Lower leg skin (tissue), 3 donors: ENCODE measurements at regions not wholly inside any gene's neighbourhood (a gene's known extent, or its start where the extent isn't known, plus 50 kb on each side); places are given as distances from the start of the nearest gene placed in this dataset.

Experiments
- POLR2A ChIP-seq, 2 donors: fragments of 450-650 bp; IDR thresholded peaks; one replicate each; pipeline ENCODE4 v1.6.1; 2016 to 2017; ENCODE audit warnings: antibody characterized with exemption in 2 of 2, mild to moderate bottlenecking in 1 of 2, moderate library complexity in 1 of 2
- TF ChIP-seq, protein P1 (sequence below), 3 donors: fragments of 450-650 bp; IDR thresholded peaks; one replicate each; pipeline ENCODE4 v1.5.1; 2016; ENCODE audit warnings: antibody characterized with exemption in 3 of 3, mild to moderate bottlenecking in 3 of 3, moderate library complexity in 2 of 3

DNA sequence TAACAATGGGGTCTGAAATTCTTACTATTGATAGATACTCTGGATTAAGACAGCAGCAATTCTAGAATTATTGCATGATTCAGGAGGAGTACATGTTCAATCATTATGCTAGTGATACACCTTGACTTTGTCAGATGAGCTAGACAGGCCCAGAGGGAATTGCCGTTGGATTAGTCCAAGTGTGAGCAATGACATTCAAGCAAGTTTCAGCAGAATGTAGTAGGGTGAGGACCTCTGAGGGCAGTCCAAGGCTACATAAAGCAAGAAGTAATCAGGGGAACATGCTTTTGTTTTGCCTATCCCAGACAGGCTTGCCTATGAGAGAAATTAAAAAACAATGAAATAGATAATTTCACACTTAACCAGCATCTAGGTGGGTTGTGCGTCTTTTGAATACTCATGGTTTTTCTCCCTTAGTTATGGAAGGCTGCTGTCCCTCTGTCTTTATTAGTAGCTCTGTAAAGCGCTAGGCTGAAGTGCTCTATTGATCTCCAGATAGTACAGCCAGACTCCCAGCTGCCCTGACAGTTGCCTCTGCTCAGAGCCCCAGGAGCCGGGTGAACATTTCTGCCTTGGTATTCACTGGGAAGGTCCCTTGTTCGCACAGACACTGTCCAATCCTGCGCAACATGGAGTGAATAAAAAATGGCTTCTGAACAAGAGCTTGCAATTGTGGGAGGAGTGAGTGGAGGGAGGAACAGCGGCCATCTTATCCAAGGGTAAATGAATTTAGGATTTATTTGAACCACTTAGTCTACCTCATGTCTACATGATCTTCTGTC, 316.6 kb upstream of the ONECUT1 start:
- TF ChIP-seq, protein P1, sequence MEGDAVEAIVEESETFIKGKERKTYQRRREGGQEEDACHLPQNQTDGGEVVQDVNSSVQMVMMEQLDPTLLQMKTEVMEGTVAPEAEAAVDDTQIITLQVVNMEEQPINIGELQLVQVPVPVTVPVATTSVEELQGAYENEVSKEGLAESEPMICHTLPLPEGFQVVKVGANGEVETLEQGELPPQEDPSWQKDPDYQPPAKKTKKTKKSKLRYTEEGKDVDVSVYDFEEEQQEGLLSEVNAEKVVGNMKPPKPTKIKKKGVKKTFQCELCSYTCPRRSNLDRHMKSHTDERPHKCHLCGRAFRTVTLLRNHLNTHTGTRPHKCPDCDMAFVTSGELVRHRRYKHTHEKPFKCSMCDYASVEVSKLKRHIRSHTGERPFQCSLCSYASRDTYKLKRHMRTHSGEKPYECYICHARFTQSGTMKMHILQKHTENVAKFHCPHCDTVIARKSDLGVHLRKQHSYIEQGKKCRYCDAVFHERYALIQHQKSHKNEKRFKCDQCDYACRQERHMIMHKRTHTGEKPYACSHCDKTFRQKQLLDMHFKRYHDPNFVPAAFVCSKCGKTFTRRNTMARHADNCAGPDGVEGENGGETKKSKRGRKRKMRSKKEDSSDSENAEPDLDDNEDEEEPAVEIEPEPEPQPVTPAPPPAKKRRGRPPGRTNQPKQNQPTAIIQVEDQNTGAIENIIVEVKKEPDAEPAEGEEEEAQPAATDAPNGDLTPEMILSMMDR (IDR thresholded peaks at IDR 0.05), result no peak
- TF ChIP-seq POLR2A (IDR thresholded peaks at IDR 0.05), result no peak
